RWPE2 (cell line): ENCODE measurements at regions not wholly inside any gene's neighbourhood (a gene's known extent, or its start where the extent isn't known, plus 50 kb on each side); places are given as distances from the start of the nearest gene placed in this dataset.
"Not testable (repeated sequence)": the region's sequence is repeated elsewhere in the genome, so short reads cannot be mapped to it uniquely, and the experiment has no call there.

ENCODE experiments used
- ATAC-seq: fragments of 200-7000 bp; cut with Tn5 transposase; 3 replicates; pipeline ENCODE4 v1.9.1; 2021; ENCODE audit warnings: low read depth
- DNase-seq: peaks from one replicate; pipeline ENCODE4 v3.0.0-alpha.2; 2020; ENCODE audit warnings: low spot score
- H3K27ac ChIP-seq: fragments of 450-650 bp; 2 replicates; pipeline ENCODE4 v1.5.1; 2017; ENCODE audit warnings: mild to moderate bottlenecking; ENCODE audit not compliant: poor library complexity, severe bottlenecking
- H3K27me3 ChIP-seq: fragments of 250-450 bp; sonication (Bioruptor Pico); 2 replicates; pipeline ENCODE4 v1.5.1; 2021; ENCODE audit warnings: mild to moderate bottlenecking, moderate library complexity; ENCODE audit not compliant: insufficient read depth, poor library complexity, severe bottlenecking
- H3K36me3 ChIP-seq: fragments of 250-450 bp; sonication (Bioruptor Pico); 2 replicates; pipeline ENCODE4 v1.5.1; 2020; ENCODE audit warnings: low read depth, mild to moderate bottlenecking, moderate library complexity
- H3K4me1 ChIP-seq: fragments of 250-450 bp; sonication (Bioruptor Pico); 2 replicates; pipeline ENCODE4 v1.5.1; 2021; ENCODE audit warnings: mild to moderate bottlenecking, moderate library complexity; ENCODE audit not compliant: insufficient read depth, poor library complexity, severe bottlenecking
- H3K4me3 ChIP-seq: fragments of 250-450 bp; sonication (Bioruptor Pico); 2 replicates; pipeline ENCODE4 v1.5.1; 2021; ENCODE audit warnings: mild to moderate bottlenecking, moderate library complexity; ENCODE audit not compliant: severe bottlenecking
- H3K9me3 ChIP-seq: fragments of 250-450 bp; sonication (Bioruptor Pico); 2 replicates; pipeline ENCODE4 v1.5.1; 2021; ENCODE audit warnings: mild to moderate bottlenecking, moderate library complexity; ENCODE audit not compliant: severe bottlenecking
- CTCF ChIP-seq: fragments of 450-650 bp; IDR thresholded peaks from one replicate; pipeline ENCODE4 v1.5.1; 2017; ENCODE audit warnings: mild to moderate bottlenecking, moderate library complexity; ENCODE audit not compliant: poor library complexity, severe bottlenecking

GRCh38 chr7:81394029-81394428, 375.8 kb downstream of the HGF start:
- H3K27ac ChIP-seq, result no peak overlapping the region

GRCh38 chr7:81393018-81393417, 376.8 kb downstream of the HGF start:
- no peak for DNase-seq
- Histone ChIP-seq H3K9me3 (no peaks in the 10 kb centered on the region), H3K27me3 (no peaks in the 10 kb centered on the region), H3K36me3 (no peaks in the 10 kb centered on the region), H3K27ac (no peak overlapping the region), H3K4me3 (no peak overlapping the region), H3K4me1 (no peaks in the 10 kb centered on the region)
- ATAC-seq, result no peak
- no peak for TF ChIP-seq CTCF

More at GRCh38 chr7:81394029-81394428, 375.8 kb downstream of the HGF start:
- Histone ChIP-seq H3K36me3 (no peaks in the 10 kb centered on the region), H3K4me1 (no peaks in the 10 kb centered on the region), H3K4me3 (no peak overlapping the region), H3K27me3 (no peaks in the 10 kb centered on the region), H3K9me3 (no peaks in the 10 kb centered on the region)
- ATAC-seq (no peak), DNase-seq (no peak)
- TF ChIP-seq CTCF, result no peak

GRCh38 chr7:81385370-81385769, 384.5 kb downstream of the HGF start:
- H3K27me3 ChIP-seq, result no peaks in the 10 kb centered on the region
- H3K36me3 ChIP-seq, result no peaks in the 10 kb centered on the region
- ATAC-seq, result no peak
- H3K4me3 ChIP-seq, result no peak overlapping the region
- H3K27ac ChIP-seq, result no peak overlapping the region
- no peak for DNase-seq
- no peaks in the 10 kb centered on the region for H3K9me3 ChIP-seq
- TF ChIP-seq CTCF, result no peak
- no peaks in the 10 kb centered on the region for H3K4me1 ChIP-seq

- no peak overlapping the region for H3K27ac ChIP-seq
- no peaks in the 10 kb centered on the region for H3K27me3 ChIP-seq
- no peaks in the 10 kb centered on the region for H3K9me3 ChIP-seq
Observed at GRCh38 chr7:81383846-81384245, 386.0 kb downstream of the HGF start.

GRCh38 chr7:81374641-81375040, 395.2 kb downstream of the HGF start:
- H3K27me3 ChIP-seq, DNase-seq, H3K4me3 ChIP-seq, H3K27ac ChIP-seq, H3K9me3 ChIP-seq, H3K4me1 ChIP-seq, ATAC-seq, H3K36me3 ChIP-seq: not testable (repeated sequence)

More at GRCh38 chr7:81383846-81384245, 386.0 kb downstream of the HGF start:
- no peak for DNase-seq
- ATAC-seq, result no peak
- Histone ChIP-seq H3K4me3 (no peak overlapping the region), H3K4me1 (no peaks in the 10 kb centered on the region), H3K36me3 (no peaks in the 10 kb centered on the region)
- no peak for TF ChIP-seq CTCF
